Skeletal muscle tissue (tissue), 3 donors: ENCODE measurements at regions not wholly inside any gene's neighbourhood (a gene's known extent, or its start where the extent isn't known, plus 50 kb on each side); places are given as distances from the start of the nearest gene placed in this dataset.
"Not testable (repeated sequence)": the region's sequence is repeated elsewhere in the genome, so short reads cannot be mapped to it uniquely, and the experiment has no call there.

Experiments used
- H3K27ac ChIP-seq: one replicate; pipeline ENCODE4 v1.7.0; 2013; ENCODE audit warnings: mild to moderate bottlenecking, low read depth, low read length, inconsistent platforms
- H3K27me3 ChIP-seq, 3 donors: one replicate each; pipeline ENCODE4 v1.7.0; 2013; ENCODE audit warnings: low read length in 3 of 3; ENCODE audit not compliant: control insufficient read depth in 3 of 3, insufficient read depth in 3 of 3
- H3K36me3 ChIP-seq, 3 donors: one replicate each; pipeline ENCODE4 v1.7.0; 2013; ENCODE audit warnings: low read length in 3 of 3; ENCODE audit not compliant: control insufficient read depth in 3 of 3, insufficient read depth in 3 of 3
- H3K4me1 ChIP-seq, 3 donors: one replicate each; pipeline ENCODE4 v1.7.0; 2013; ENCODE audit warnings: low read length in 3 of 3, mild to moderate bottlenecking in 3 of 3; ENCODE audit not compliant: control insufficient read depth in 3 of 3, insufficient read depth in 3 of 3
- H3K4me3 ChIP-seq, 3 donors: one replicate each; pipeline ENCODE4 v1.7.0; 2013; ENCODE audit warnings: low read length in 3 of 3
- H3K9ac ChIP-seq, 3 donors: one replicate each; pipeline ENCODE4 v1.7.0; 2013; ENCODE audit warnings: low read length in 3 of 3, mild to moderate bottlenecking in 3 of 3, moderate library complexity in 2 of 3, low read depth in 1 of 3
- H3K9me3 ChIP-seq, 3 donors: one replicate each; pipeline ENCODE4 v1.7.0; 2013; ENCODE audit warnings: low read length in 3 of 3; ENCODE audit not compliant: control insufficient read depth in 3 of 3
- donor health status: Osteomylitis.

DNA sequence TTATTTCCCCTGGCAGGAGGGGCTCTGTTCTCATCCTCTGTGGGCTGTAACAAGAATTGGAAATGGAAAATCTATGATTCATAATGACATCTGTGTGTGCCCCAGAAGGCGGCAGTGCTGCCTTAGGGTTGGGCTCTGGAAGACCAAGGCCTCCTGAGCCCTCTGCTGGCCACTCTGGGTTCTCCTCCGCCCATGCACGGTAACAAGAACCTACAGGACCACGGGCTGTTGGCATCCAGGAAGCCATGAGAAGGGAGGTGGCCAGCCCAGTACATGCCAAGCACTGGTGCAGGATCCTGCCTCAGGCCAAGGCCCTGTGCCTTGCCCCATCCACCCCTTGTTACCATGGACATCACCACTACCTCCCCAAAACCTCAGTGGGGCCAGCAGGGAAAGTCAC is 454.2 kb downstream of the TP53TG3F start:
- not testable (repeated sequence) for H3K9me3 ChIP-seq, H3K27ac ChIP-seq, H3K9ac ChIP-seq, H3K36me3 ChIP-seq, H3K4me3 ChIP-seq, H3K4me1 ChIP-seq, H3K27me3 ChIP-seq

DNA sequence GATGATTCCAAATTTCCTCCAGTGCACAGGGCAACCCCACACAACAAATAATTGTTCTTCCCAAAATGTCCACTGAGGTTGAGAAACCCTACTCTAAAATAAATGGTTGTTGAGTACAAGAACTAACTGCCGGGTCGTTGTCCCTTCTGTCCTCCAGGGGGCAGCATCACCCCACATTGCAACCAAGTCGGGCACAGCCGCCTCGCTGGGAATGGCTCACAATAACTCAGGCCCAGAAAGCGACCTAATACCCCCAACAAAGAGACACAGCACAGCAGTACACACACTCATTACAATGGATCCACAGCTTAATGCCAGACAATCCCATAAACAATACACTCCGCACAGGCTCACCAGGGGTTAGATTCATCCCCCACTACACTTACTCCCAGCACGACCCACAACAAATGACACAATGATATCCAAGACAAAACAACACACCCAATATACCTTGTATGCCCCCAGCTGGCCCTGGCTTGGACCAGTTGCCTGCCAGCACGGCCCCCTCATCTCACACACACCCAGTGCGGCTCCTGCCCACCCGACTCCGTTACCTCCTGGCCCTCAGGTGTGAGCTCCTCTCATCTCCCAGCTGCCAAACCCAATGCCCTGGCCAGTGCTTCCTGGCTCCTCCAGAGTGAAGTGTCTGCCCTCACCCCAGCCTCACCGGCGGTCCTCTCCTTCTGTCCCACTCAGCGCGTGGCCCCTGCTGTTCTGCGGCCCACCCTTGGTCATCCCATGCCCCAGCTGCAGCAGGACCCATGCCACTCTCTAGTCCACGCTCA is 461.5 kb downstream of the TP53TG3F start:
- not testable (repeated sequence) for H3K27me3 ChIP-seq, H3K4me3 ChIP-seq, H3K9ac ChIP-seq, H3K4me1 ChIP-seq, H3K27ac ChIP-seq, H3K36me3 ChIP-seq, H3K9me3 ChIP-seq

DNA sequence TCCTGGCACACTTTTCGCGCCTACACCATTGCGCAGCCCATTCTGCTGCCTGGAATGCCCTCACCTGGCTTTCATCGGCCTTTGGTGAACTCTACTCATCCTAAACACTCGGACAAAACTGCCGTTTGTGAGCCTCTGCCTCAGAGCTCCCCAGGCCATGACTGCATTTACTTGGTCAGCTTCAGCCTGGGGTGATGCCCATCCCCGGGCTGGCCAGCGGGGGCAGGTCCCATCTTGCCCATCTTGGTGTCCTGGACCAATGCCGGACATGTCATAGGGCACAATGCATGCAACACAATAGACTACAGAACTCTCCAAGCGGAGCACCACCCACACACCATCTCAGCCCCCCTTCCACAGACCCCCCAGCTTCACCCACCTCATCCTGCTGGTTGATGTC is 463.5 kb downstream of the TP53TG3F start:
- not testable (repeated sequence) for H3K27ac ChIP-seq, H3K9ac ChIP-seq, H3K4me3 ChIP-seq, H3K4me1 ChIP-seq, H3K36me3 ChIP-seq, H3K9me3 ChIP-seq, H3K27me3 ChIP-seq

DNA sequence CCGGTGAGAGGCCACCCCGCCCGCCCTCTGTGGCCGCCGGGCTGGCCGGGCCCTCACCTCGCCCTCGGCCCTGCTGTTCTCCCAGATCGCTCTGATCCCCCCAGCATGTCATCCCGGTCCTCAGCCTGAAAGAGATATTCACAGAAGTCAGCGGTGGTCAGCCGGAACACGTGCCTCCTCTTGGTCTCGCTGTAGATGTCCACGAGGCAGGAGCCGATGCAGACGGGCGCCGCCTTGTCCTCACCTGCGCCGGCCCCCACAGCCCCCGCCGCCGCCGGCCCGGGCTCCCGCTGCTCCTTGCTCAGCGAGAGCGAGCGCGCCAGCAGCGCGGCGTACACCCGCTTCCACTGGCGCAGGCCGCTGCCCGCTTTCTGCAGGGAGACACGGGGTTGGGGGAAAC is 468.6 kb downstream of the TP53TG3F start:
- H3K36me3 ChIP-seq, H3K9me3 ChIP-seq, H3K27ac ChIP-seq, H3K4me1 ChIP-seq, H3K4me3 ChIP-seq, H3K27me3 ChIP-seq, H3K9ac ChIP-seq: not testable (repeated sequence)

DNA sequence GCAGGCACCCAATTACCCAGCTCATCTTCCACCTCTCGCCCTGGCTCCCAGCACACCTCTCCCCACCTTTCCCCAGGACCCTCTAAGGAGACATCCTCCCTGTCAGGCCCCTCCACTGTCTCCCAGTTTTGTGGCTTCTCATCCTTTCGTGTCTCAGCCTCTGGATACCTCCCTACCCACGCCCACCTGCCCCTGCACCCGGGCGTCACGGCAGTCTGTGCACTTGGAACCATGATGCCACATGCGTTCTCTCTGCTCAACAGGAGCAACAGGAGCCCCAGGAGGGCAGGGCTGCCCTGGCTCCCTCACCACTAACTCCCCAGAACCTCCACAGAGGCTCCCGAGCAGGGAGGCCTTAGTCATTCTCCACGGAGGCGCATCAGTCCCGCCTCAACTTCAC is 472.8 kb downstream of the TP53TG3F start:
- H3K9me3 ChIP-seq, H3K27ac ChIP-seq, H3K4me3 ChIP-seq, H3K9ac ChIP-seq, H3K27me3 ChIP-seq, H3K4me1 ChIP-seq, H3K36me3 ChIP-seq: not testable (repeated sequence)

DNA sequence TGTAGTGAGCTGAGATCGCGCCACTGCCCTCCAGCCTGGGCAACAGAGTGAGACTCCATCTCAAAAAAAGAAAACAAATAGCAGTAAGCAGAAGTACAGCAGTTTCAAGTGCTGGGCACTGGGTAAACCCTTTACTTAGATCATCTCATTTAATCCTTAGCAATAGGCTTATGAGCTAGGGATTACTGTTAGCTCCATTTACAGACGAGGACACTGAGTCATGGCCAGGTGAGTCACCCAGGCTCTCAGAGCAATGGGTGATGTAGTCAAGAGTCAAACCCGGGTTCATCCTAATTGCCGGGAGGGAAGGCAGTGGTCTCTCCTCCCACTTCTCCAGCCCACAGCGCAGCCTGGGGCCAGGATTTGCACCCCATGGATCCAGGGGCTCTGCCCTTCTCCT is 473.6 kb downstream of the TP53TG3F start:
- not testable (repeated sequence) for H3K9me3 ChIP-seq, H3K4me3 ChIP-seq, H3K27ac ChIP-seq, H3K4me1 ChIP-seq, H3K27me3 ChIP-seq, H3K9ac ChIP-seq, H3K36me3 ChIP-seq

DNA sequence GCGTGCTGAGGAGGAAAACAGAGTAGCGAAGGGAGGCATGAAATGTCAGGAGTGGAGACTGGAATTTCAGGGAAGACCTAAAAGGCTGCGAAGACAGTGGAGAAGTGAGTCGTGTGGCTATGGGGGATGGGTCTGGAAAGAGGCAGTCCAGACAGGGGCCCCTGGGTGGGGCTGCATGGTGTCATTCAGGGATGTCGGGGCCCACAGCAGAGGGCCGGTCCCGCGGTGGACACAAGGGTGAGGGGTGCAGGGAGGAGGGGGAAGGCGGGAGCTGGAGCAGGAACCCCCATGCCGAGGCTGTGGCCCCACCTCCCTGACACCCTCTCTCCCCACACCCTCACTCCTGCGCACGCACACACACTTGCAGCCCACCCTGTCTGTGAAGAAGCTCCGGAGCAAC is 476.4 kb downstream of the TP53TG3F start:
- H3K27me3 ChIP-seq, H3K4me1 ChIP-seq, H3K9ac ChIP-seq, H3K4me3 ChIP-seq, H3K27ac ChIP-seq, H3K9me3 ChIP-seq, H3K36me3 ChIP-seq: not testable (repeated sequence)

DNA sequence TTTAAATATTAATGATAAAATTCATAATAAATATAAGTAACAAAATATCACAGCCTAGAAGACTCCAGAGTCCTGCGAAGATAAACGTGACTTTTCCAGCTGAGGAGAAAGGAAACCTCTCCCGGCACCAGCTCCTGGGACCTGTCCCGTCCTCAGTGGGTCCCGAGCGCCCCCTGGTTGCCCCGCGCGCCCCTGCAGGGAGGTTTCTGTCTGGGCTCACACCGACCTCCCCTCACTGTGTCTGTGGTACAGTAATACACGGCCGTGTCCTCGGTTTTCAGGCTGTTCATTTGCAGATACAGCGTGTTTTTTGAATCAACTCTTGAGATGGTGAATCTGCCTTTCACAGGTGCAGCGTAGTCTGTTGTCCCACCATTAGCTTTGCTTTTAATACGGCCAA is 478.7 kb downstream of the TP53TG3F start:
- not testable (repeated sequence) for H3K9ac ChIP-seq, H3K4me1 ChIP-seq, H3K36me3 ChIP-seq, H3K27ac ChIP-seq, H3K27me3 ChIP-seq, H3K4me3 ChIP-seq, H3K9me3 ChIP-seq

DNA sequence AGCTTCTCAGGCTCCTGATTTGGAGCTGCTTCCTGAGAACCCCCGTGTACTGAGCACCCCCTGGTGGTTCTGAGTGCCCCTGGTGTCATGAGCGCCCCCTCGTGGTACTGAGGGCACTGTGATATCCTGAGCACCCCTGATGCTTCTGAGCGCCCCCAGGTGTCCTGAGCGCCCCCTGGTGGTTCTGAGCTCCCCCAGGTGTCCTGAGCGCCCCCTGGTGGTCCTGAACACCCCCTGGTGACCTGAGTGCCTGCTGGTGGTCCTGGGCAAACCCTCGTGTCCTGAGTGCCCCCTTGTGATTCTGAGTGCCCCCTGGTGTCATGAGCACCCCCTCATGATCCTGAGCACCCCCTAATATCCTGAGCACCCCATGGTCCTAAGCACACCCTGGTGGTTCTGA is 502.1 kb downstream of the TP53TG3F start:
- H3K9ac ChIP-seq, H3K9me3 ChIP-seq, H3K27me3 ChIP-seq, H3K4me1 ChIP-seq, H3K4me3 ChIP-seq, H3K36me3 ChIP-seq, H3K27ac ChIP-seq: not testable (repeated sequence)

DNA sequence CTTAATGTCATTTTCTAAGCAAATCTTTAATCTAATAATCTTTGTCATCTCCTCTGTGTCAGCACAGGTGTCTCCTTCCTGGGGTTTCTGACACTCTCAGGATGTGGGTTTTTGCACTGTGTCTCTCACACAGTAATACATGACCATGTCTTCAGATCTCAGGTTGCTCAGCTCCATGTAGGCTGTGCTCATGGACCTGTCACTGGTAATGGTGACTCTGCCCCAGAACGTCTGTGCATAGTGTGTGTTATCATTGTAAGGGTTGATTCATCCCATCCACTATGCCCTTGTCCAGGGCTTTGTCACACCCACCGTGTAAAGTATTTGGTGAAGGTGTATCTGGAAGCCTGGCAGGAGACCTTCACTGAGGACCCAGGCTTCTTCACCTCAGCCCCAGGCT is 506.1 kb downstream of the TP53TG3F start:
- not testable (repeated sequence) for H3K27ac ChIP-seq, H3K9ac ChIP-seq, H3K9me3 ChIP-seq, H3K27me3 ChIP-seq, H3K4me3 ChIP-seq, H3K36me3 ChIP-seq, H3K4me1 ChIP-seq

DNA sequence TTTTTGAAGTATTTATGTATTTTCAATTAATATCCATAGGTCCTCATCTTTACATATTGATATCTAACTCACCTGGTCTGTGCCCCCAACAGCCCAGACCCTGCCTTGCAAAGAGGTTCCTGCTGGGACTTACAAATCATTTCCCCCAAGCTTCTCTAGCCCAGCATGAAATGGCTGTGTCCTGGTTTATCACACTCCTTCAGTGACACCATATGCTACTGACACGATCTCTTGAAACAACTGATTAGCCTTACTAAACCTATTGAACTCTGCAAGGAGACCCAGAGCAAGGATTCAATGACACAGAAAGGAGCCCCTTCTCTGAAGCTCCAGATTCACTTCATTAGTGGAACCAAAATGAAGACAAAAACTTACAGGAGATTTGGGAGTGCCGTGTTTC is 507.4 kb downstream of the TP53TG3F start:
- H3K27ac ChIP-seq: not testable (repeated sequence)

More for the DNA sequence above, 507.4 kb downstream of the TP53TG3F start:
- not testable (repeated sequence) for H3K36me3 ChIP-seq, H3K9ac ChIP-seq, H3K27me3 ChIP-seq, H3K9me3 ChIP-seq, H3K4me3 ChIP-seq, H3K4me1 ChIP-seq
